ENCODE measurements at regions not wholly inside any gene's neighbourhood (a gene's known extent, or its start where the extent isn't known, plus 50 kb on each side); places are given as distances from the start of the nearest gene placed in this dataset.

DNA sequence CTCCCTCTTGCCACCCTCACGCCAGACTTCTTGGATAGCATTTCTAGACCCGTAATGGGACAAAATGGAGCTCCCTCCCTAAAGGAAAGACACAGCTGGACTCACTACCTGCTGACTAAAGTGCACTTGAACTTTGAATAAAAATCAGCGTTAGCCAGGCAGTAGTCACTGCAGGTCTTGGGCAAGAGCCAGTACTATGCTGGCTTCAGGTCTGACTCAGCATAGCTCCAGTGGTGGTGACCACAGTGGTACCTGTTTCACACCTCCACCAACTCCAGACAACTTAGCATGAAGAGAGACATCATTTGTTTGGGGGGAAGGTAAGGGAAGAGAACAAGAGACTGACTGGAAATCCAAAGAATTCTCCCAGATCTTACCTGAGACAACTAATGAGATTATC, 906.8 kb downstream of the GRIK2 start:
- no peak overlapping the region for H3K4me2 ChIP-seq (ENCODE audit: control insufficient read depth, insufficient read depth)
- no peaks in the 10 kb centered on the region for H3K36me3 ChIP-seq (ENCODE audit: control insufficient read depth in 2 of 2, insufficient read depth in 2 of 2, low read length in 1 of 2)
- POLR2A ChIA-PET: no interaction called here
- no peaks in the 10 kb centered on the region for H3K4me1 ChIP-seq (ENCODE audit: control insufficient read depth, insufficient read depth, low read length)
- TF ChIP-seq CBFB (IDR thresholded peaks at IDR 0.05; ENCODE audit: low read depth): no peak
- TF ChIP-seq SIN3A (IDR thresholded peaks at IDR 0.05; ENCODE audit: low read depth, low read length): no peak
- TF ChIP-seq FOXM1 (IDR thresholded peaks at IDR 0.05; ENCODE audit: low read depth, low read length): no peak
- no peak for TF ChIP-seq BCL11A (IDR thresholded peaks at IDR 0.05; ENCODE audit: low read depth, low read length)
- TF ChIP-seq EGR1 (IDR thresholded peaks at IDR 0.05; ENCODE audit: borderline replicate concordance in 1 of 2, low read depth in 2 of 2, low read length in 2 of 2): no peak
- no peak for TF ChIP-seq ETV6 (conservative IDR thresholded peaks at IDR 0.05 in 1 of 2, IDR thresholded peaks at IDR 0.05 in 1 of 2; ENCODE audit: borderline replicate concordance in 1 of 2, low read depth in 1 of 2)
- no peak for TF ChIP-seq POU2F2 (IDR thresholded peaks at IDR 0.05; ENCODE audit: borderline replicate concordance, low read depth, low read length)
- TF ChIP-seq ASH2L (IDR thresholded peaks at IDR 0.05; ENCODE audit: borderline replicate concordance, low read depth): no peak
- TF ChIP-seq PBX3 (IDR thresholded peaks at IDR 0.05; ENCODE audit: insufficient replicate concordance, low read depth, low read length): no peak
- TF ChIP-seq RFX5 (IDR thresholded peaks at IDR 0.05; ENCODE audit: low read depth, low read length): no peak
- TF ChIP-seq EP300 (IDR thresholded peaks at IDR 0.05; ENCODE audit: borderline replicate concordance in 1 of 2, control insufficient read depth in 1 of 2, low read depth in 2 of 2, low read length in 2 of 2): no peak
- TF ChIP-seq NRF1 (conservative IDR thresholded peaks at IDR 0.05; ENCODE audit: low read depth, low read length): no peak
- no peak for TF ChIP-seq CEBPB (IDR thresholded peaks at IDR 0.05; ENCODE audit: borderline replicate concordance in 1 of 2, low read depth in 2 of 2, low read length in 2 of 2)
- no peak for TF ChIP-seq JUND (IDR thresholded peaks at IDR 0.05; ENCODE audit: low read depth, low read length)
- TF ChIP-seq NR2F1 (conservative IDR thresholded peaks at IDR 0.05): no peak
- no peak for TF ChIP-seq IKZF1 (conservative IDR thresholded peaks at IDR 0.05)
- TF ChIP-seq, protein P1, sequence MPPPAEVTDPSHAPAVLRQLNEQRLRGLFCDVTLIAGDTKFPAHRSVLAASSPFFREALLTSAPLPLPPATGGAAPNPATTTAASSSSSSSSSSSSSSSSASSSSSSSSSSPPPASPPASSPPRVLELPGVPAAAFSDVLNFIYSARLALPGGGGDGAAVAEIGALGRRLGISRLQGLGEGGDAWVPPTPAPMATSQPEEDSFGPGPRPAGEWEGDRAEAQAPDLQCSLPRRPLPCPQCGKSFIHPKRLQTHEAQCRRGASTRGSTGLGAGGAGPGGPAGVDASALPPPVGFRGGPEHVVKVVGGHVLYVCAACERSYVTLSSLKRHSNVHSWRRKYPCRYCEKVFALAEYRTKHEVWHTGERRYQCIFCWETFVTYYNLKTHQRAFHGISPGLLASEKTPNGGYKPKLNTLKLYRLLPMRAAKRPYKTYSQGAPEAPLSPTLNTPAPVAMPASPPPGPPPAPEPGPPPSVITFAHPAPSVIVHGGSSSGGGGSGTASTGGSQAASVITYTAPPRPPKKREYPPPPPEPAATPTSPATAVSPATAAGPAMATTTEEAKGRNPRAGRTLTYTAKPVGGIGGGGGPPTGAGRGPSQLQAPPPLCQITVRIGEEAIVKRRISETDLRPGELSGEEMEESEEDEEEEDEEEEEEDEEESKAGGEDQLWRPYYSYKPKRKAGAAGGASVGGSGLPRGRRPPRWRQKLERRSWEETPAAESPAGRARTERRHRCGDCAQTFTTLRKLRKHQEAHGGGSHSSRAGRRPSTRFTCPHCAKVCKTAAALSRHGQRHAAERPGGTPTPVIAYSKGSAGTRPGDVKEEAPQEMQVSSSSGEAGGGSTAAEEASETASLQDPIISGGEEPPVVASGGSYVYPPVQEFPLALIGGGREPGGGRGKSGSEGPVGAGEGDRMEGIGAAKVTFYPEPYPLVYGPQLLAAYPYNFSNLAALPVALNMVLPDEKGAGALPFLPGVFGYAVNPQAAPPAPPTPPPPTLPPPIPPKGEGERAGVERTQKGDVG (CRISPR knock-in tag; IDR thresholded peaks at IDR 0.05): no peak
- TF ChIP-seq ATF3 (IDR thresholded peaks at IDR 0.05; ENCODE audit: borderline replicate concordance, extremely low read depth, low read depth, low read length): no peak
- H3K27ac ChIP-seq (ENCODE audit: control insufficient read depth, insufficient read depth): no peak overlapping the region
- H3K79me2 ChIP-seq (ENCODE audit: control insufficient read depth, insufficient read depth, low read length): no peaks in the 10 kb centered on the region
- 25% methylated on average over 3 of the region's 3 CpGs for WGBS (ENCODE audit: insufficient coverage, insufficient replicate concordance, low lambda C conversion rate, missing lambda C conversion rate)
- H3K9ac ChIP-seq (ENCODE audit: control insufficient read depth, insufficient read depth, low read length): no peak overlapping the region
- no peak for DNase-seq (ENCODE audit: low read depth, low spot score)
- H3K27me3 ChIP-seq (replicated peaks in 1 of 2; ENCODE audit: control insufficient read depth in 2 of 2, insufficient read depth in 2 of 2, low read length in 1 of 2): no peaks in the 10 kb centered on the region
- no peak overlapping the region for H3K4me3 ChIP-seq
- intact Hi-C loops (cut with micrococcal nuclease; ENCODE audit: unreplicated experiment): no loop called here
- BruUV-seq (replicated peaks): no TSS peak
- FAIRE-seq: no peak
- no peak; the same call in 2 of the 3 replicates for ATAC-seq
- H3K9me3 ChIP-seq (replicated peaks; ENCODE audit: control insufficient read depth, insufficient read depth, low read length): no peaks in the 10 kb centered on the region
- H4K20me1 ChIP-seq (ENCODE audit: control insufficient read depth, insufficient read depth): no peaks in the 10 kb centered on the region
- CTCF ChIA-PET: no interaction called here
- SMC1A ChIA-PET (ENCODE audit: uncharacterized antibody, unreplicated experiment): no interaction called here
- RAD21 ChIA-PET (ENCODE audit: unreplicated experiment): no interaction called here
- in situ Hi-C loops (cut with MboI): no loop called here
- no peak overlapping the region for H2AFZ ChIP-seq (ENCODE audit: control insufficient read depth, low read depth, low read length)
